PC-3 (cell line): ENCODE measurements at regions not wholly inside any gene's neighbourhood (a gene's known extent, or its start where the extent isn't known, plus 50 kb on each side); places are given as distances from the start of the nearest gene placed in this dataset.

Source experiments
- ATAC-seq: fragments of 200-7000 bp; cut with Tn5 transposase; 2 replicates; pipeline ENCODE4 v1.9.1; 2020; ENCODE audit warnings: mild to moderate bottlenecking, moderate library complexity
- BruUV-seq: library from RNA; stranded (reverse); fragments of 400-500 nt; replicated peaks from 2 replicates; lab custom pipeline; 2021; lab: Mats Ljungman, UMichigan
- CTCF ChIA-PET: fragments of 300-600 bp; sonication (Branson Sonifier 250); formaldehyde crosslinking; loops from one replicate; lab custom pipeline; 2022; ENCODE audit warnings: antibody characterized with exemption; lab: Charles Lee
- POLR2A ChIA-PET: fragments of 300-600 bp; sonication (Branson Sonifier 250); formaldehyde crosslinking; loops from one replicate; lab custom pipeline; 2022; ENCODE audit warnings: antibody characterized with exemption; ENCODE audit not compliant: unreplicated experiment; lab: Charles Lee
- DNase-seq: peaks from one replicate; pipeline ENCODE4 v3.0.0-alpha.2; 2015
- H2AFZ ChIP-seq: fragments of 300-600 bp; sonication (generic); 2 replicates; pipeline ENCODE4 v1.6.0; 2016; ENCODE audit warnings: antibody characterized with exemption, low read length
- H3F3A ChIP-seq: fragments of 300-600 bp; sonication (generic); one replicate; pipeline ENCODE4 v1.6.0; 2017; ENCODE audit warnings: antibody characterized with exemption, low read length, control low read depth, mild to moderate bottlenecking; ENCODE audit not compliant: unreplicated experiment
- H3K27ac ChIP-seq: fragments of 300-600 bp; sonication (generic); 2 replicates; pipeline ENCODE4 v1.5.1; 2016; ENCODE audit warnings: mild to moderate bottlenecking, low read length
- H3K27me3 ChIP-seq: fragments of 300-600 bp; sonication (generic); 2 replicates; pipeline ENCODE4 v1.6.1; 2016; ENCODE audit warnings: low read length, mixed read lengths
- H3K36me3 ChIP-seq: fragments of 300-600 bp; sonication (generic); 2 replicates; pipeline ENCODE4 v1.6.1; 2016; ENCODE audit warnings: low read depth, mixed run types, low read length, mixed read lengths
- H3K4me1 ChIP-seq: fragments of 300-600 bp; sonication (generic); 2 replicates; pipeline ENCODE4 v1.5.1; 2016; ENCODE audit warnings: low read length; ENCODE audit not compliant: insufficient read depth
- H3K4me2 ChIP-seq: fragments of 300-600 bp; sonication (generic); 2 replicates; pipeline ENCODE4 v1.6.0; 2016; ENCODE audit warnings: low read length
- H3K4me3 ChIP-seq: fragments of 300-600 bp; sonication (generic); 2 replicates; pipeline ENCODE4 v1.5.1; 2016; ENCODE audit warnings: mild to moderate bottlenecking, low read length, mixed read lengths
- H3K79me2 ChIP-seq: fragments of 300-600 bp; sonication (generic); 2 replicates; pipeline ENCODE4 v1.6.1; 2017; ENCODE audit warnings: low read length, mixed read lengths
- H3K9ac ChIP-seq: fragments of 300-600 bp; sonication (generic); 2 replicates; pipeline ENCODE4 v1.6.0; 2016; ENCODE audit warnings: mild to moderate bottlenecking, low read length
- H3K9me2 ChIP-seq: fragments of 300-600 bp; sonication (generic); replicated peaks from 2 replicates; pipeline ENCODE4 v1.6.1; 2016; ENCODE audit warnings: mixed run types, low read length, mixed read lengths
- H3K9me3 ChIP-seq: fragments of 300-600 bp; sonication (generic); 2 replicates; pipeline ENCODE4 v1.6.1; 2016; ENCODE audit warnings: low read length, mixed read lengths
- H4K20me1 ChIP-seq: fragments of 300-600 bp; sonication (generic); 2 replicates; pipeline ENCODE4 v1.6.1; 2016; ENCODE audit warnings: low read length, mixed read lengths
- EZH2 ChIP-seq: fragments of 300-600 bp; sonication (generic); IDR thresholded peaks from one replicate; pipeline ENCODE4 v1.6.1; 2017; ENCODE audit warnings: antibody characterized with exemption, mild to moderate bottlenecking, low read length; ENCODE audit not compliant: unreplicated experiment
- EZH2phosphoT487 ChIP-seq: fragments of 300-600 bp; sonication (generic); IDR thresholded peaks from 2 replicates; pipeline ENCODE4 v1.6.1; 2018; ENCODE audit warnings: mild to moderate bottlenecking, antibody characterized with exemption, low read length, borderline replicate concordance
- intact Hi-C: fragments of 100-400 bp; cut with micrococcal nuclease; formaldehyde crosslinking; loops from 2 replicates; pipeline ENCODE4 v1.9.0; 2023
- TF ChIP-seq, protein P1 (sequence below): fragments of 300-600 bp; sonication (generic); conservative IDR thresholded peaks from 2 replicates; pipeline ENCODE4 v1.5.1; 2017; ENCODE audit warnings: antibody characterized with exemption, low read depth, mild to moderate bottlenecking, low read length

DNA sequence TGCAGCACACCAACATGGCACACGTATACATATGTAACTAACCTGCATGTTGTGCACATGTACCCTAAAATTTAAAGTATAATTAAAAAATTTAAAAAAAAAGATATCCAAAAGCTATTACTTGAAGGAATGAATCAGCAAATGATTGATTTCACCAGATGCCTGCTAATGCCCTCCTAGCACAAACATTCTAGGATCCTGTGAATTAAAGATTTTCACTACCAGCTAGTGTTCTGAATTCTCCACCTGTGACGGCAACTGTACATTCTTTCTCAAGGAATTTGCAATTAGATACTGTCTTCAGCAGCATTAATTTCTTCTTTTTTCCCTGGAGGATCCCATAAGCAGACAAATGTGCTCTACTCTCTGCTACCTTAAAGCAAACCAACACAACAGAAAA is 694.9 kb downstream of the NTRK3 start:
- POLR2A ChIA-PET: no interaction called here
- Histone ChIP-seq H2AFZ (no peak overlapping the region), H3K9me3 (no peaks in the 10 kb centered on the region), H3K27me3 (no peaks in the 10 kb centered on the region), H3K4me1 (peaks cover 12% of the 10 kb centered on the region), H4K20me1 (no peaks in the 10 kb centered on the region), H3K27ac (no peak overlapping the region), H3K4me3 (no peak overlapping the region), H3K36me3 (no peaks in the 10 kb centered on the region), H3K9me2 (no peaks in the 10 kb centered on the region), H3K9ac (no peak overlapping the region), H3K4me2 (no peak overlapping the region), H3K79me2 (no peaks in the 10 kb centered on the region), H3F3A (no peaks in the 10 kb centered on the region)
- DNase-seq (no peak), ATAC-seq (no peak)
- TF ChIP-seq EZH2: no peak
- TF ChIP-seq, protein P1, sequence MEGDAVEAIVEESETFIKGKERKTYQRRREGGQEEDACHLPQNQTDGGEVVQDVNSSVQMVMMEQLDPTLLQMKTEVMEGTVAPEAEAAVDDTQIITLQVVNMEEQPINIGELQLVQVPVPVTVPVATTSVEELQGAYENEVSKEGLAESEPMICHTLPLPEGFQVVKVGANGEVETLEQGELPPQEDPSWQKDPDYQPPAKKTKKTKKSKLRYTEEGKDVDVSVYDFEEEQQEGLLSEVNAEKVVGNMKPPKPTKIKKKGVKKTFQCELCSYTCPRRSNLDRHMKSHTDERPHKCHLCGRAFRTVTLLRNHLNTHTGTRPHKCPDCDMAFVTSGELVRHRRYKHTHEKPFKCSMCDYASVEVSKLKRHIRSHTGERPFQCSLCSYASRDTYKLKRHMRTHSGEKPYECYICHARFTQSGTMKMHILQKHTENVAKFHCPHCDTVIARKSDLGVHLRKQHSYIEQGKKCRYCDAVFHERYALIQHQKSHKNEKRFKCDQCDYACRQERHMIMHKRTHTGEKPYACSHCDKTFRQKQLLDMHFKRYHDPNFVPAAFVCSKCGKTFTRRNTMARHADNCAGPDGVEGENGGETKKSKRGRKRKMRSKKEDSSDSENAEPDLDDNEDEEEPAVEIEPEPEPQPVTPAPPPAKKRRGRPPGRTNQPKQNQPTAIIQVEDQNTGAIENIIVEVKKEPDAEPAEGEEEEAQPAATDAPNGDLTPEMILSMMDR: no peak
- no peak for TF ChIP-seq EZH2phosphoT487
- intact Hi-C loops: no loop called here
- BruUV-seq: no TSS peak
- CTCF ChIA-PET: no interaction called here

DNA sequence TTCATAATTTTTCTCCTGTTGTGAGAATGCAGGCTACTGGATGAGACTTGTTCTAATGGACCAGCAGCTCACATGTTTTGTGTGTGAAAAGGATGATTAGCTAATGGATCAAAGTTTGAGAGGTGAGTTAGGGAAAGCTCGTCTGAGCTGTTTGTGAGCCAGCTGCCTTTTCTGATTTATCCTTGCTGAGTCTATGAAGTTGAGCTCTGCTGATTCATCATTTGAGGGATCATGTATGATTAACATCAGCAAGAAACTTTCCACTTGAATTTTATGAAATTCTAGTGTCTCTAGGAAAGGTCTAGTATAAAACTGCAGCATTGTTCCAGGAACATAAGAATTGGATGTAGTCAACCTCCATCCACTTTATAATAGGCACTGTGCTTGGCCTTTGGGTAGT is 698.7 kb downstream of the NTRK3 start:
- H3K4me3 ChIP-seq: no peak overlapping the region
- H3K4me2 ChIP-seq: no peak overlapping the region
- no peaks in the 10 kb centered on the region for H3K27me3 ChIP-seq
- TF ChIP-seq EZH2phosphoT487 (no peak), EZH2 (no peak)
- TF ChIP-seq, protein P1: no peak
- no peak overlapping the region for H2AFZ ChIP-seq
- intact Hi-C loops: no loop called here
- CTCF ChIA-PET: no interaction called here
- ATAC-seq (no peak), DNase-seq (peak; percentile 25)
- POLR2A ChIA-PET: no interaction called here
- no peak overlapping the region for H3K9ac ChIP-seq
- no peaks in the 10 kb centered on the region for H4K20me1 ChIP-seq
- no peaks in the 10 kb centered on the region for H3K36me3 ChIP-seq
- no peaks in the 10 kb centered on the region for H3K9me2 ChIP-seq
- H3K79me2 ChIP-seq: no peaks in the 10 kb centered on the region
- peaks cover 17% of the 10 kb centered on the region for H3K4me1 ChIP-seq
- no peaks in the 10 kb centered on the region for H3K9me3 ChIP-seq
- BruUV-seq: no TSS peak
- H3K27ac ChIP-seq: no peak overlapping the region
- no peaks in the 10 kb centered on the region for H3F3A ChIP-seq

DNA sequence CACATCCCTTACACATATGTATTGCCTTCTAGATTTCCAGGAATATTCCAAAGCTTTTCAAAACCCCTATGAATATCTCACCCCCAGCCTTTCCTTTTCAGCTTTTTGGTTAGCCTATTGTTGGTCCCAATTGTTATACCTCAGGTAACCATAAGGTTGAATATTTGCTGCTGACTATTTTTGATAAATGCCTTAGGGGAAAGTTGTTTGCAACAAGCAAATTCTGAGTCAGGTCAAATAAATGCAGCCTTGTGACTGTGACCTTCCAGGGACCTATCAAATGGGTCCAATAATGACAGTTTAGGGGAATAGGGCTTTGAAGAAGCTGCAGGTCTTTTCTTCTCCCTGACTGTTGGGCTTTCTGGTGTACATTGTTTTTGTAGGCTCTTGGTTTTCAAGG is 699.7 kb downstream of the NTRK3 start:
- no peaks in the 10 kb centered on the region for H3K9me2 ChIP-seq
- DNase-seq (peak; percentile 52), ATAC-seq (no peak)
- H3K4me2 ChIP-seq: peak overlapping the region; percentile 23
- H3F3A ChIP-seq: no peaks in the 10 kb centered on the region
- H3K79me2 ChIP-seq: no peaks in the 10 kb centered on the region
- H3K4me1 ChIP-seq: peaks cover 17% of the 10 kb centered on the region
- TF ChIP-seq, protein P1: no peak
- no peak for TF ChIP-seq EZH2phosphoT487
- TF ChIP-seq EZH2: no peak
- no peaks in the 10 kb centered on the region for H3K9me3 ChIP-seq
- no TSS peak for BruUV-seq
- H3K27ac ChIP-seq: peak overlapping the region; percentile 83
- intact Hi-C loops: no loop called here
- no peak overlapping the region for H2AFZ ChIP-seq
- no peaks in the 10 kb centered on the region for H3K36me3 ChIP-seq
- CTCF ChIA-PET: no interaction called here
- H3K9ac ChIP-seq: no peak overlapping the region
- H3K4me3 ChIP-seq: no peak overlapping the region
- POLR2A ChIA-PET: no interaction called here
- H3K27me3 ChIP-seq: no peaks in the 10 kb centered on the region
- no peaks in the 10 kb centered on the region for H4K20me1 ChIP-seq
